Right lung (tissue), 2 donors: ENCODE measurements at regions not wholly inside any gene's neighbourhood (a gene's known extent, or its start where the extent isn't known, plus 50 kb on each side); places are given as distances from the start of the nearest gene placed in this dataset.
A peak's percentile ranks its signal among the peaks of the same experiment; 100 is the strongest.

Experiments
- DNase-seq, 2 donors: peaks; one replicate each; pipeline ENCODE4 v3.0.0-alpha.2; 2013

GRCh38 chr5:180411948-180412347 is 58.8 kb upstream of the GFPT2 start:
- DNase-seq, result no peak

DNA sequence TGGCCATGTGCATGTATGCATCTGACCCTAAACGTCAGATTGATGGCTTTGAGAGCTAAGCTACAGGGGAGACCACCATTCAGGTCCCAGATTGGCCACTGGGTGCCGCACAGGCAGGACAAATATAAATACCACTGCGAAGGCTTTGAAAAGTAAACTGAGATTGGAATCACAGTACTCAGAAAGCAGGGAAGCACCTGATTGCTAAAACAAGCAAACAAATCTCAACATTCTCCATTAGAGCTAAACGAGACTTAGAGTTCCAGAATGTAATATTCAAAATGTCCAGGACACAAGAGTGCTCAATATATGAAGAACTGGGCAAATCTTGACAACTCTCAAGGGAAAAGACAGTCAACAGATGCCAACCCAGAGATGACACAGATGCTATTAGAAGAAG is 61.0 kb upstream of the GFPT2 start:
- no peak for DNase-seq

DNA sequence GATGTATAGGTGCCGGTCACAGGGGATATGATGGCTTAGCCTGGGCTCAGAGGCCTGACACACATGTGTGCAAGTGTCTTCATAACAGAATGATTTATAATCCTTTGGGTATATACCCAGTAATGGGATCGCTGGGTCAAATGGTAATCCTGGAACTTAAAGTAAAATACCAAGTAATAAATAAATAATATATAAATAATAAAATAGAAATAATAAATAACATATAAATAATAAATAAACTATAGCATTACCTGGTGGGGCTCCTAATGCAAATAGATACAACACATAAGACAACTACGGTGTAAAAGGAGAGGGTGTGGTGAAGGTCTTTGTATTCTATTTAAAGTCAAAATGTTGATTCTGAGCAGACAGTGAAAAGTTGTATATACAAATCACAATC is 68.5 kb upstream of the GFPT2 start:
- no peak for DNase-seq

DNA sequence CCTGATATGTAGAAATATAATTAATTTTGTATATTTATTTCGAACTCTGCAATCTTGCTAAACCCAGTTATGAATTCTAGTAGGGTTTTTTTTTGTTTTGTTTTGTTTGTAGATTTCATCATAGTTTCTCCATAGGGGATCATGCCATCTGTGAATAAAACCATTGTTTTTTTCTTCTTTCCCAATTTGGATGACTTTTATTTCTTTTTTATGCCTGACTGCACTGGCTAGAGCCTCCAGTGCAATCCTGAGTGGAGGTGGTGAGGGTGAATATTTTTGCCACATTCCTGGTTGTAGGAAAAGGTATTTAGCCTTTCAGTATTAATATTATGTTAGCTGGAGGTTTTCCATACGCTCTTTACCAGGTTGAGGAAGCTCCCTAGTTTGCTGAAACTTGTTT is 70.0 kb upstream of the GFPT2 start:
- no peak for DNase-seq

GRCh38 chr5:180423598-180423997 is 70.5 kb upstream of the GFPT2 start:
- DNase-seq, result no peak

GRCh38 chr5:180424094-180424493 is 70.1 kb upstream of the CNOT6 start:
- DNase-seq, result no peak

- DNase-seq, result no peak
These were observed 65.6 kb upstream of the CNOT6 start for GRCh38 chr5:180428598-180428997.

DNA sequence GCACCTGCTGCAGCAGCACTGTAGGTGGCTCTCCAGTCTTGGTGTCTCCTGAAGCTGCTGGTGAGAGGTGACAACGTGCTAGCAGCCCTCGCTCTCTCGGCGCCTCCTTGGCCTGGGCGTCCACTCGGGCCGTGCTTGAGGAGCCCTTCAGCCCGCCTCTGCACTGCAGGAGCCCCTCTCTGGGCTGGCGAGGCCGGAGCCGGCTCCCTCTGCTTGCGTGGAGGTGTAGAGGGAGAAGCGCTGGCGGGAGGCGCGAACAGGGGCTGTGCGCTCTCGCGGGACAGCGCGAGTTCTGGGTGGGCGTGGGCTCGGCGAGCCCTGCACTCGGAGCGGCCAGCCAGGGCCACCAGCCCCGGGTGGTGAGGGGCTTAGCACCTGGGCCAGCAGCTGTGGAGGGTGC is 62.2 kb upstream of the CNOT6 start:
- no peak for DNase-seq

DNA sequence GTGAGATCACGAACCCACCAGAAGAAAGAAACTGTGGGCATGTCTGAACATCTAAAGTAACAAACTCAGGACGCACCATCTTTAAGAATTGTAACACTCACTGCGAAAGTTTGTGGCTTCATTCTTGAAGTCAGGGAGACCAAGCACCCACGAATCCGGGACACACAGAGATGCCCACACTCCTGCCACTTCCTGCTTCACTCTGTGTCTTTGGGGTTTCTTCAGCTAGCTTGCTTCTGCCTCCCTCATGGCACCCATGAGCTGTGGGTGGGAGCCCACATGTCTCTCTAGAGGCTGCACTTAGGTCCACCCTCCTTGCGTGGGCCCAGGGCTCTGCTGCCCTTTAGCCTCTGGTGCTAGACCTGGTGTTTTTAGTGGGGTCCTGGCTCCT is 61.2 kb upstream of the CNOT6 start:
- no peak for DNase-seq

DNA sequence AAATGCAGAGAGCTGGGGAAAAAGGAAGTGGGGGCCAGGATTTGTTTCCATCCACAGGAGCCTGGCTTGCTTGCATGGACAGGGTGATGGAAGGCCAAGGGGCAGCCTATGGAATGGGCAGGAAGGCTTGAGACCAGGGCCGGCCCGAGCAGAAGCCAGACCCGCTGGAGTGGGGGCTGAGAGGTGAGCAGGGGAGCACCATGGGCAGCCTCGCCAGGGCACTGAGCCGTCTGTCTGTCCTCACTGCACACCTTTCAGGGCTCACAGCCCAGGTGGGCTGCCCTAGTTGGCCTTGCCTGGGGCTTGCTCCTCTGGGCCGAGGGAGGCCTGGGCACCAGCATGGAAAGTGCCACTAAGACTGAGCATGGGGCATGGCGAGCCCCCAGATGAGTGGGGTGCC is 58.6 kb upstream of the CNOT6 start:
- no peak for DNase-seq

DNA sequence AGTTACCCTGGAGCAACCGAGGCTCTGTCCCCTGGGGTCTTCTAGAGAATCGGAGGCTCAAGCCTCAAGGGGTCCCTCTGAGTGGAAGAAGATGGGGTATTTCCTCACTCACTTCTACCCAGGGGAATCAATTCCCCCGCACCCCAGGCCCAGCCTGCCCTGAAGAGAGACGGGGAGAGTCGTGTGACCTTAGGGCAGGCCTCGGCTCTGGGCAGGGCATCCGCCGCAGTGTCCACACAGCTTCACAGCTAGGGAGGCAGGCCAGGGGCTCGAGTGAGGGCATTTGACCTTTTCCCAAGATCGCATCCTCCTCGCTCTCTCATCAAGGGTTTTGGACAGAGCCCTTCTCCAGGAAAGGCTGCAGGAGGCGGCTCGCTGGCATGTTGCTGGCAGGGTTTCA is 57.9 kb upstream of the CNOT6 start:
- no peak for DNase-seq

GRCh38 chr5:180436936-180437335 is 57.2 kb upstream of the CNOT6 start:
- DNase-seq, result no peak

DNA sequence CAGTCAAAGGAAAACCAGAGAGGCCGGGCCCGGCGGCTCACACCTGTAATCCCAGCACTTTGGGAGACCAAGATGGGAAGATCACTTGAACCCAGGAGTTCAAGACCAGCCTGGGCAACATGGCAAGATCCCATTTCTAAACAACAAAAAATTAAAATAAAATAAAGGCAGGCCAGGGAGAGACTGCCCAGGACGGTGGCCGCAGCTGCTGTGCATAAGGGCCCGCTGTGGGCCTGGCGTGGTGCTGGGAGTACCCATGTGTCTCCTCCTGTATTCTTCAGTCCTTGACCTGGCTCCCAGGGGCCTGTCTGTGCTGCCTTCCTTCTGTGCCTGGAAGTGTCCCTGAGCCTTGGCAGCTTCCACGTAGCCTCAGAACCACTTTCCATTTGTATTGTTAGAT is 56.8 kb upstream of the CNOT6 start:
- no peak for DNase-seq

GRCh38 chr5:180438785-180439780 is 55.1 kb upstream of the CNOT6 start:
- DNase-seq, result no peak

DNA sequence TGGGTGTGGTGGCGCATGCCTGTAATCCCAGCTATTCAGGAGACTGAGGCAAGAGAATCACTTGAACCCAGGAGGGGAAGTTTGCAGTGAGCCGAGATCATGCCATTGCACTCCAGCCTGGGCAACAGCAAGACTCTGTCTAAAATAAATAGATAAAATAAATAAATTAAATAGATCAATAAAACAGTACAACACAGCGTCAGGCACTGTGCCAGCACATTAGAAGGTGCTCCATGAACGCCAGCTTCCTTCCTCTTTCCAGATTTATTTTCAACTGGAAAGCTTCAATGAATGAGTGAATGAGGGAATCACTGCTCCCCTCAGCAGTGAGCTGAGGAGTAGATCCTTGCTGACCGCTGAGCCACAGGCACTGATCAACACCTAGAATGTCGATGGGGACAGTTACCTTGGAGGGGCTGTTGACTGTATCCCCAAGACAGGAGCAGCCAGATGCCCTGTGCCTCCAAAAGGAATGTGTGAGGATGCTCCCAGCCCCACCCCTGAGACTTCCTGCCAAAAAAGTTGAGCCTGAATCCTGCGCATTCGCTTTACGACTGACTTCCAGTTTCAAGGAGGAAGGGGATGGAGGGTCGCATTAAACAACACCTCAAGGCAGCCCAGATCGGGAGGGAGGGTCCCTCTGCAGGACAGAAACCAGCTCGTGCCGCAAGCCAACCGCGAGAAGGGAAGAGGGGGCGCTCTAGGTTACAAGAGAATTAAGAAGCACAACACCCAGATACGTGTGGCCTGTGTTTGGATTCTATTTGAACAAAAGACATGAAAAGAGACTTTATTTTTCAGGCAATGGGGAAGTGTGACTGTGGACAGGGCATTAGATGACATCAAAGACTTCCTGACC is 54.0 kb upstream of the CNOT6 start:
- DNase-seq, result no peak

DNA sequence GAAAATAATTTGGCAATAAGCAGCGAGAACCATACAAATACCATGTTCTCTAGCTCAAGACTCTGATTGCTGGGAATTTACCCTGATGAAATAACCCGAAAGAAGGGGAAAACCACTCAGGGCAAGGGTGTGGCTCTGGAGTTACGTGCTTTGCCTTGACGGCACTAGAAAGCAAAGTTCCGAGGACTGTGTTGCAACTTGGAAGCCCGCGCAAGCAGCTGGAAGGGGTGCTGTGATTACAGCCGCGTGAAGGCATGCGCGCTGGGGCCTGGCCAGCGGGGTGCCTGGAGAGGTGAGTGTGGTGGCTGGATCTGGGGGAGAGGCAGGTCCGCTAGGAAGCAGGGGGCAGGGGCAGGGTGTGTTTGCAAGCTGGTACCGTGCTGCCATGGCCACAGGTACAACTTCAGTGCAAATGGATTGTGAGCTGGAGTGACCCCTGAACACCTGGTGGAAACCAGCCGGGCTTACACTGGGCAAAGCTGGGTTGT is 52.6 kb upstream of the CNOT6 start:
- peak; percentile 5 to 6 for DNase-seq
